ENCODE measurements at regions not wholly inside any gene's neighbourhood (a gene's known extent, or its start where the extent isn't known, plus 50 kb on each side); places are given as distances from the start of the nearest gene placed in this dataset.

GRCh38 chr1:164154622-164155021 is 404.4 kb upstream of the PBX1 start:
- H3K27me3 Mint-ChIP-seq (ENCODE audit: low read depth, unreplicated experiment): no peaks in the 10 kb centered on the region
- Histone ChIP-seq H4K20me1 (ENCODE audit: insufficient read depth, low read length) (no peaks in the 10 kb centered on the region), H3K4me1 (ENCODE audit: insufficient read depth, low read length) (no peaks in the 10 kb centered on the region), H3K36me3 (ENCODE audit: insufficient read depth, low read length) (no peaks in the 10 kb centered on the region), H3K79me2 (ENCODE audit: insufficient read depth, low read length) (no peaks in the 10 kb centered on the region), H3K9me3 (ENCODE audit: insufficient read depth, low read depth, low read length) (no peaks in the 10 kb centered on the region), H3K9ac (ENCODE audit: low read length) (no peak overlapping the region), H3K27me3 (ENCODE audit: insufficient read depth, low read length) (no peaks in the 10 kb centered on the region), H2AFZ (ENCODE audit: low read depth, low read length) (no peak overlapping the region), H3K4me2 (ENCODE audit: low read length) (no peak overlapping the region), H3K4me3 (ENCODE audit: insufficient read depth, low read depth, low read length) (no peak overlapping the region), H3K27ac (ENCODE audit: low read depth, low read length) (no peak overlapping the region)
- H3K9me3 Mint-ChIP-seq (ENCODE audit: unreplicated experiment): no peaks in the 10 kb centered on the region
- FAIRE-seq: no peak
- no peak for DNase-seq (ENCODE audit: low read depth)
- no peak overlapping the region for H3K27ac Mint-ChIP-seq (ENCODE audit: unreplicated experiment)
- no peaks in the 10 kb centered on the region for H3K36me3 Mint-ChIP-seq (ENCODE audit: low read depth, unreplicated experiment)
- H3K4me1 Mint-ChIP-seq (ENCODE audit: low read depth, unreplicated experiment): no peaks in the 10 kb centered on the region
- no peak for TF ChIP-seq EZH2 (IDR thresholded peaks at IDR 0.05; ENCODE audit: insufficient read depth, low read length)
- TF ChIP-seq, protein P1, sequence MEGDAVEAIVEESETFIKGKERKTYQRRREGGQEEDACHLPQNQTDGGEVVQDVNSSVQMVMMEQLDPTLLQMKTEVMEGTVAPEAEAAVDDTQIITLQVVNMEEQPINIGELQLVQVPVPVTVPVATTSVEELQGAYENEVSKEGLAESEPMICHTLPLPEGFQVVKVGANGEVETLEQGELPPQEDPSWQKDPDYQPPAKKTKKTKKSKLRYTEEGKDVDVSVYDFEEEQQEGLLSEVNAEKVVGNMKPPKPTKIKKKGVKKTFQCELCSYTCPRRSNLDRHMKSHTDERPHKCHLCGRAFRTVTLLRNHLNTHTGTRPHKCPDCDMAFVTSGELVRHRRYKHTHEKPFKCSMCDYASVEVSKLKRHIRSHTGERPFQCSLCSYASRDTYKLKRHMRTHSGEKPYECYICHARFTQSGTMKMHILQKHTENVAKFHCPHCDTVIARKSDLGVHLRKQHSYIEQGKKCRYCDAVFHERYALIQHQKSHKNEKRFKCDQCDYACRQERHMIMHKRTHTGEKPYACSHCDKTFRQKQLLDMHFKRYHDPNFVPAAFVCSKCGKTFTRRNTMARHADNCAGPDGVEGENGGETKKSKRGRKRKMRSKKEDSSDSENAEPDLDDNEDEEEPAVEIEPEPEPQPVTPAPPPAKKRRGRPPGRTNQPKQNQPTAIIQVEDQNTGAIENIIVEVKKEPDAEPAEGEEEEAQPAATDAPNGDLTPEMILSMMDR (IDR thresholded peaks at IDR 0.05; ENCODE audit: insufficient read depth, low read depth, low read length): no peak
- H3K4me3 Mint-ChIP-seq (ENCODE audit: unreplicated experiment): no peak overlapping the region

DNA sequence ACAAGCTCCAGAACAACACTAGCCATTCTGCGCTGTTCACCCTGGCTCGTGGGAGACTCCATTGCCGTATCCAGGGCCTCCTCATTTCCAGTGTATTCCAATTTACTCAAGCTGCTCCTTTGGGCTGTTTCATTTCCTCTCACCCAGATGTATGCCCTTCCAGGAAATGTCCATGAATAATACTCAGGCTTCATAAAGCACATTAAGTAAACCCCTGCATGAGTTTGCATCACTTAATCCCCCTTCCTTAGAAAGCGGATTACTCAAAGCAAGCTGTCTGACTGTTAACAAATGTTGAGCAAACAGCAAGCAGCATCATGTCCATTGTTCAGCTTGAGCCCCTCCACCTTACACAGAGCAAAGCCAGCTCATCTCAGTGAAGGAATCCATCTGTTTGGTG is 403.6 kb upstream of the PBX1 start:
- no peak for TF ChIP-seq EZH2 (IDR thresholded peaks at IDR 0.05; ENCODE audit: insufficient read depth, low read length)
- TF ChIP-seq, protein P1 (IDR thresholded peaks at IDR 0.05; ENCODE audit: insufficient read depth, low read depth, low read length): no peak
- H3K4me3 Mint-ChIP-seq (ENCODE audit: unreplicated experiment): no peak overlapping the region
- Histone ChIP-seq H3K79me2 (ENCODE audit: insufficient read depth, low read length) (no peaks in the 10 kb centered on the region), H4K20me1 (ENCODE audit: insufficient read depth, low read length) (no peaks in the 10 kb centered on the region), H3K4me2 (ENCODE audit: low read length) (no peak overlapping the region), H3K27ac (ENCODE audit: low read depth, low read length) (no peak overlapping the region), H2AFZ (ENCODE audit: low read depth, low read length) (no peak overlapping the region), H3K9me3 (ENCODE audit: insufficient read depth, low read depth, low read length) (no peaks in the 10 kb centered on the region), H3K4me3 (ENCODE audit: insufficient read depth, low read depth, low read length) (no peak overlapping the region), H3K36me3 (ENCODE audit: insufficient read depth, low read length) (no peaks in the 10 kb centered on the region), H3K27me3 (ENCODE audit: insufficient read depth, low read length) (no peaks in the 10 kb centered on the region), H3K9ac (ENCODE audit: low read length) (no peak overlapping the region), H3K4me1 (ENCODE audit: insufficient read depth, low read length) (no peaks in the 10 kb centered on the region)
- H3K9me3 Mint-ChIP-seq (ENCODE audit: unreplicated experiment): no peaks in the 10 kb centered on the region
- H3K4me1 Mint-ChIP-seq (ENCODE audit: low read depth, unreplicated experiment): no peaks in the 10 kb centered on the region
- FAIRE-seq (no peak), DNase-seq (ENCODE audit: low read depth) (no peak)
- no peaks in the 10 kb centered on the region for H3K36me3 Mint-ChIP-seq (ENCODE audit: low read depth, unreplicated experiment)
- H3K27me3 Mint-ChIP-seq (ENCODE audit: low read depth, unreplicated experiment): no peaks in the 10 kb centered on the region
- no peak overlapping the region for H3K27ac Mint-ChIP-seq (ENCODE audit: unreplicated experiment)

GRCh38 chr1:164163289-164163849 is 395.6 kb upstream of the PBX1 start:
- no peaks in the 10 kb centered on the region for H3K36me3 Mint-ChIP-seq (ENCODE audit: low read depth, unreplicated experiment)
- Histone ChIP-seq H3K4me3 (ENCODE audit: insufficient read depth, low read depth, low read length) (no peak overlapping the region), H3K9ac (ENCODE audit: low read length) (no peak overlapping the region), H3K27me3 (ENCODE audit: insufficient read depth, low read length) (no peaks in the 10 kb centered on the region), H3K36me3 (ENCODE audit: insufficient read depth, low read length) (no peaks in the 10 kb centered on the region), H4K20me1 (ENCODE audit: insufficient read depth, low read length) (no peaks in the 10 kb centered on the region), H3K27ac (ENCODE audit: low read depth, low read length) (no peak overlapping the region), H3K4me1 (ENCODE audit: insufficient read depth, low read length) (no peaks in the 10 kb centered on the region), H3K9me3 (ENCODE audit: insufficient read depth, low read depth, low read length) (no peaks in the 10 kb centered on the region), H3K4me2 (ENCODE audit: low read length) (no peak overlapping the region), H3K79me2 (ENCODE audit: insufficient read depth, low read length) (no peaks in the 10 kb centered on the region), H2AFZ (ENCODE audit: low read depth, low read length) (no peak overlapping the region)
- TF ChIP-seq EZH2 (IDR thresholded peaks at IDR 0.05; ENCODE audit: insufficient read depth, low read length): no peak
- TF ChIP-seq, protein P1 (IDR thresholded peaks at IDR 0.05; ENCODE audit: insufficient read depth, low read depth, low read length): no peak
- no peaks in the 10 kb centered on the region for H3K4me1 Mint-ChIP-seq (ENCODE audit: low read depth, unreplicated experiment)
- H3K4me3 Mint-ChIP-seq (ENCODE audit: unreplicated experiment): no peak overlapping the region
- H3K27ac Mint-ChIP-seq (ENCODE audit: unreplicated experiment): no peak overlapping the region
- FAIRE-seq (no peak), DNase-seq (ENCODE audit: low read depth) (no peak)
- H3K27me3 Mint-ChIP-seq (ENCODE audit: low read depth, unreplicated experiment): no peaks in the 10 kb centered on the region
- H3K9me3 Mint-ChIP-seq (ENCODE audit: unreplicated experiment): no peaks in the 10 kb centered on the region

Measured in astrocyte (in vitro differentiated cells and primary cell).